Right lobe of liver (tissue), 4 donors: ENCODE measurements at regions not wholly inside any gene's neighbourhood (a gene's known extent, or its start where the extent isn't known, plus 50 kb on each side); places are given as distances from the start of the nearest gene placed in this dataset.

Experiments used
- CTCF ChIP-seq, 4 donors: fragments of 200-600 bp in 3 of 4; fragments of 450-650 bp in 1 of 4; IDR thresholded peaks; one replicate each; pipeline versions ENCODE4 v1.5.1 to v1.8.0; 2016 to 2022; ENCODE audit warnings: antibody characterized with exemption in 4 of 4, mild to moderate bottlenecking in 2 of 4
- POLR2A ChIP-seq: fragments of 450-650 bp; IDR thresholded peaks from one replicate; pipeline ENCODE4 v1.6.1; 2017; ENCODE audit warnings: antibody characterized with exemption, mild to moderate bottlenecking
- donor health status: DM: no; HTN: no; CAD: no.
- donor health status: DM: no; HTN: no; CAD: no.
- donor health status: DM: no; HTN: yes; CAD: no.

- TF ChIP-seq CTCF (IDR thresholded peaks at IDR 0.05) (no peak), POLR2A (no peak)
Measured at GRCh38 chr2:18245375-18245774, 315.1 kb downstream of the RDH14 start.
